Stimulated activated memory B cell treated with anti-CD40 and anti-IgM and Interleukin-4, amounts not matched to agents 10 μg/mL and 1 μg/mL and 100 μg/mL, for 72 hours (primary cell): ENCODE measurements at regions not wholly inside any gene's neighbourhood (a gene's known extent, or its start where the extent isn't known, plus 50 kb on each side); places are given as distances from the start of the nearest gene placed in this dataset.
"Not testable (repeated sequence)": the region's sequence is repeated elsewhere in the genome, so short reads cannot be mapped to it uniquely, and the experiment has no call there.

Experiments used
- ATAC-seq: fragments of 150-1000 bp; cut with Tn5 transposase; 2 replicates; pipeline ENCODE4 v1.10.0; 2021
- H3K27ac Mint-ChIP-seq: one replicate; pipeline ENCODE4 v1.8.0; 2022; ENCODE audit warnings: mild to moderate bottlenecking, mixed read lengths
- H3K27me3 Mint-ChIP-seq: one replicate; pipeline ENCODE4 v1.8.0; 2022; ENCODE audit warnings: mixed read lengths
- H3K36me3 Mint-ChIP-seq: one replicate; pipeline ENCODE4 v1.8.0; 2022; ENCODE audit warnings: mixed read lengths
- H3K4me1 Mint-ChIP-seq: one replicate; pipeline ENCODE4 v1.8.0; 2022; ENCODE audit warnings: mixed read lengths
- H3K4me3 Mint-ChIP-seq: one replicate; pipeline ENCODE4 v1.8.0; 2022; ENCODE audit warnings: mild to moderate bottlenecking, moderate library complexity, mixed read lengths
- H3K9me3 Mint-ChIP-seq: one replicate; pipeline ENCODE4 v1.8.0; 2022; ENCODE audit warnings: mixed read lengths

DNA sequence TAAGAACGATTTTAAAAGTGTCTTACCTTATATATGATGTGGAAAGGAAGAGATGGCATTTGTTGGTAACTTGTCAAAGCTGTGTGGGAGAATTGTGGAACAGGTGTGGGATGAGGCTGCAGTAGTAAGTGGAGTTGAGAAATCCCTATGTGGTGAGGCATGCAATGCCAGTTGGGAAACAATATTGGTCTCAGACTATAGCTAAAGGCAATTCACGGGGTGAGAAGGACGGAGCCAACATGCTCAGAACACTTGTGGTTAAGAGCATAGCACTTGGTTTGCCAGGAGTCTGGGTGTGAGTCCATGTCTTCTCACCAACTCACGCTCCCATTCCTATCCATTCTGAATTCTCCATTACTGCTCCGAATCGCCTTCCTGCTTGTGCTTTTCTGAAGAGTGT lies 615.6 kb upstream of the ADAMTS9 start:
- Mint-ChIP-seq H3K4me1 (no peaks in the 10 kb centered on the region), H3K9me3 (peaks cover 3% of the 10 kb centered on the region), H3K27ac (no peak overlapping the region), H3K36me3 (no peaks in the 10 kb centered on the region), H3K27me3 (no peaks in the 10 kb centered on the region), H3K4me3 (no peak overlapping the region)
- ATAC-seq, result no peak

DNA sequence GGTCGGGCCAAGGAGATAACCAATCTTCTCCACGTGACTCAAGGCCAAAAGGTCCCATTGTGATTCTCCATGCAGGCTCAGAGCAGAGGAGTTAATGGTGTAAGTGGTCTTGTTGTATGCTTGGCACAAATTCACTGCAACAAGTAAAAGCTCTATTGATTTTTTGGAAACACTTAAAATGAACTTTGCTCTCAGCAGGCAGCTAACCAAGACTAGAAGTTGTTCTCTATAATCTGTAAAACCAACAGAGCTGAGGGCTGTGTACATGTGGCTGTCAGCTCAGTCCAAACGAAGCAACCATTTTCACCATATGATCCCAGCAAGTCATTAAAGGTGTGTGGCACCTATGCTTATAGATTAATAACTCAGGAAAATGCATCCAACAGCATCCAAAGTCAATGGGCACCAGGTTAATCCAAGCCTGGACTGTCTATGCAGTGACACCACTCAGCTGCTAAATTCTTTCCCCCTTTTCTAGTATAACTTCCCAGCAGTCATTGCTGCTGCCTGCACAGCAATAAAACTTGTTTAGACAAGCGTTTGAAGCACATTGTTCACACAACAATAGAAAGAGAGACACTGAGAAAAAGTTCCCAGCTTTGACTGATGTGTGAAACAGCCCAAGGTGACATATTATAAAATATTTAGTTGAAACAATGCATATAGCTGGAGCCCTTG lies 603.8 kb upstream of the ADAMTS9 start:
- H3K4me3 Mint-ChIP-seq, result no peak overlapping the region

DNA sequence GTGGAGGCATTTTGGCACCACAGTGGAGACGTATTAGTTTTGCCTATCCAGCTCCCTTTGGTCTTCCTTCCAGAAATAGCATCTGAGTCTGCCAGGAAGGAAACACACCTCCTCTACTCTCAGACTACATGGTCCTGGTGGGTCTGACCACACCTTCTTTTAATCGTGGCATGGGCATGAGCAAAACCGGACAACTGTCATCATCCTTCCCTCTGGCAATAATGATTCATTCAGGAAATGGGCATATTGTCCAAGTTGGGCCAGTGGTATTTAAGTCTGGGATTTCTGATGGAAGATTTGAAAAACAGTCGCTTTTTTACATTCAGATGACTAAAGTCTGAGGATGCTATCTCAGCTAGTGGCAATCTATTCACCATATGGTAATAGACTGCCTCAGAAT lies 601.0 kb upstream of the ADAMTS9 start:
- Mint-ChIP-seq H3K27ac (no peak overlapping the region), H3K27me3 (no peaks in the 10 kb centered on the region), H3K36me3 (no peaks in the 10 kb centered on the region), H3K4me3 (no peak overlapping the region), H3K4me1 (no peaks in the 10 kb centered on the region), H3K9me3 (peaks cover 4% of the 10 kb centered on the region)
- no peak for ATAC-seq

More for the DNA sequence above, 603.8 kb upstream of the ADAMTS9 start:
- Mint-ChIP-seq H3K27me3 (no peaks in the 10 kb centered on the region), H3K27ac (no peak overlapping the region), H3K4me1 (no peaks in the 10 kb centered on the region), H3K9me3 (no peaks in the 10 kb centered on the region), H3K36me3 (no peaks in the 10 kb centered on the region)
- ATAC-seq, result no peak

DNA sequence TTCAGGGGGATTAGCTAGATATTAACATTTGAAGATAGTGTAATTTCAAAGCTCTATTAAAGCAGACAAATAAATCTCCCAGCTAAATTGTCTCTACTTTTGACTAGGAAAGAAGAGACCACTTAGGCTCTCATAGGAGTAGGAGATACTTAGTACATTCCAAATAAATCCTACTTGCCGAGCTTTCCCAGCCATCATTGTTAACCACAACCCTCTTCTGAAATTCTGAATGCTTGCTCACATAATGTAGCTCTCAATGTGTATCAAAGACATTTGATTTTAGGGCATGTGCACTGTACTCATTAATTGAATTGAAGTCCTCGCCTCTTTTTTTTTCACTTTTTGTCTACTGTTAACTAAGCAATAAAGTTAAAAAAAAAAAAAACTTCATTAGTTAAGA lies 598.2 kb upstream of the ADAMTS9 start:
- ATAC-seq, result no peak
- no peak overlapping the region for H3K27ac Mint-ChIP-seq
- peaks cover 11% of the 10 kb centered on the region for H3K9me3 Mint-ChIP-seq
- H3K27me3 Mint-ChIP-seq, result no peaks in the 10 kb centered on the region
- H3K36me3 Mint-ChIP-seq, result no peaks in the 10 kb centered on the region
- H3K4me3 Mint-ChIP-seq, result no peak overlapping the region
- no peaks in the 10 kb centered on the region for H3K4me1 Mint-ChIP-seq

DNA sequence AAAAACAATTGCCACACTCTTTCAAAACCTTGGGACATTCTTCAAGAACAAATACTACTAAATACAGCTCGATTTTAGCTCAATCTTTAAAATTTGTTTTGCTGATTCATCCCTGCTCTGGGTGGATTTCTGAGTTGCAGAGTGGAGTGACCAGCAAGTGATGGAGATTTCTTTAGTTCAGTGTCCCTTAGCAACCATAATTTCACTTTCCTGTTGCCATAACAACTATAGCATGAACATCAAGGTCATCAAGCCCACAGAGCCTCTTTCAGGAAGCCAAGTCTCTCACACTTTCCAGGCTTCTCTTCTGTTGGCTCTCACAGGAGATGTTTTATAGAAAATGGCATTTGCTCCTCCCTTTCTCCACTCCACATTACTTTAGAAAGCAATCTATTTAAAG lies 597.2 kb upstream of the ADAMTS9 start:
- Mint-ChIP-seq H3K9me3 (peaks cover 11% of the 10 kb centered on the region), H3K27me3 (no peaks in the 10 kb centered on the region), H3K4me1 (no peaks in the 10 kb centered on the region), H3K27ac (no peak overlapping the region), H3K36me3 (no peaks in the 10 kb centered on the region), H3K4me3 (no peak overlapping the region)
- ATAC-seq, result no peak

DNA sequence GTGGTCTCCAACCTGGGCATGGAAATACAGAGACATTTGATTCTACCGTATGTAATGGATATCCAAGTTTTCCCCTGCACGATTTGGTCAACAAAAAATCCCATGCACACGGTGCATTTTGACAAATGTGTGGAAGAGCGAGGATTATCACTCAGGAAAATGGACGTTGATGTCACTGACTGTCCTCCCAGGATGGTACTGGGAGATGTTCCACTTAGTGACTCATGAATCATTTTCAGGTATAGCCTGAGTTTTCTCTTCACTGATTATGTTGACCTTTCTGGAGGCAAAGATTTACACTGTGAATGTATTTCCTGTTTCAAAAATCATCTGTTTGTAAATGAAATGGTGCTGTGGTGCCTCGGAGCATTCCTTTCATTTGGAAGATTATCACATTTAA lies 596.7 kb upstream of the ADAMTS9 start:
- ATAC-seq, result no peak

DNA sequence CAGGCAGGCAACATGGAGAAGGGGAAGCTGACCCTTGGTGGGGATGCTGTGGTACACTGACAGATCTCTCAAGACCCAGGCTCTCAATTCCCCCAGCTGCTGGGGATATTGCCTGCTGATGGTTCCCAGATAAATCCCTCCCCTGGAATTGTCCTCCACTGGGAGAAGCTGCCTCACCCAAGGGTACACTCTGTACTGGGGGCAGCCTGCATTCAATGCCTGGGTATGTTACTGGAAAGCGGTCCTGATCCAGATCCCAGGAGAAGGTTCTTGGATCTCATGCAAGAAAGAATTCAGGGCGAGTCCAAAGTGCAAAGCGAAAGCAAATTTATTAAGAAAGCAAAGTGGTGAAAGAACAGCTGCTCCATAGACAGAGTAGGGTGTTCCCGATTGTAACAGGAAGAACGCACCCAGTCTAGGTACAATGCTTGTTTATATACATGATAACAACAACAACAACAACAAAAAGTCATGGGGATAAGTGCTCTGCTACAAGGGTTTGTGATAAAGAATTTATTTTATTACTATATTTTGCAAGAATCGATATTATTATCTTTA lies 591.5 kb upstream of the ADAMTS9 start:
- H3K9me3 Mint-ChIP-seq, result peaks cover 22% of the 10 kb centered on the region
- H3K27ac Mint-ChIP-seq, result no peak overlapping the region
- no peak for ATAC-seq
- no peaks in the 10 kb centered on the region for H3K4me1 Mint-ChIP-seq
- no peaks in the 10 kb centered on the region for H3K36me3 Mint-ChIP-seq
- H3K27me3 Mint-ChIP-seq, result no peaks in the 10 kb centered on the region
- no peak overlapping the region for H3K4me3 Mint-ChIP-seq

More for the DNA sequence above, 596.7 kb upstream of the ADAMTS9 start:
- Mint-ChIP-seq H3K4me3 (no peak overlapping the region), H3K27ac (no peak overlapping the region), H3K27me3 (no peaks in the 10 kb centered on the region), H3K9me3 (peaks cover 11% of the 10 kb centered on the region), H3K36me3 (no peaks in the 10 kb centered on the region), H3K4me1 (no peaks in the 10 kb centered on the region)

DNA sequence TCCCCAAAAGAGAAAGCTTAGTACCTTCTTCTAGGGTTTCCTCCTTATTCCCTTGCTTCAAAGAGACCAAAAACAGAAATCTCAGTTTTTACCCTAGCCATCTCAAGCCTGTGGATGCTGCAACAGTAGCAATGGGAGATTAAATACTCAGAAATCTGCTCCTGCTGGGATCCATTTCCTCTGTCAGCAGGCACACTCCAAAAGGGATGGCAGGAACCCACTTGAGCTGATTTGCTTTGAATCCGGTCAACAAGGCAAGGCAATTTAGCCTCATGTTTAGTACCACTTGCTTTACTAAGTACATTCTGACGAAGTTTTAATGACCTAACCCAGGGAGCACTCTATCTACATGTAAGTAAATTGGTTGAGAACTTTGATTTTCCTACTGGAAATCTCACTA lies 590.0 kb upstream of the ADAMTS9 start:
- Mint-ChIP-seq H3K27ac (no peak overlapping the region), H3K27me3 (no peaks in the 10 kb centered on the region), H3K4me3 (no peak overlapping the region)

DNA sequence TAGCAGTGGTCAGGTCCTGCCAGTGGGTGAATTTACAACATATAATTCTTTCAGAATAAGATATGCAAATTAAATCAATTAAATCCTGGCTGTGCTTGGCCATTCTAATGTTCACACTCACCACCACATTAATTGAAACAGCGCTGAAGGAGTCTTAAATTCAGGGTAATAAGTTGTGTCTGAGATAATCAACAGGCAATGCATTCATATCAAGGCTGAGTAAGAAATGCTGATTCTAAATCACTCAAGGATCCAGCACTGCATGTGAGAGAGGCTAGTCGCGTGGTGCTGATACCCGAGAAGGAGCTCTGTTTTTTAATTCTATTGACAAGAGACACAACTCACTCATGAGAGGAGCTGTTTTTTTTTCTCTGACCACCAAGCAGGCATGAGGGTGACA lies 588.8 kb upstream of the ADAMTS9 start:
- no peaks in the 10 kb centered on the region for H3K27me3 Mint-ChIP-seq
- H3K9me3 Mint-ChIP-seq, result peaks cover 11% of the 10 kb centered on the region
- no peak for ATAC-seq
- H3K36me3 Mint-ChIP-seq, result no peaks in the 10 kb centered on the region
- no peak overlapping the region for H3K27ac Mint-ChIP-seq
- H3K4me1 Mint-ChIP-seq, result no peaks in the 10 kb centered on the region
- no peak overlapping the region for H3K4me3 Mint-ChIP-seq

More for the DNA sequence above, 590.0 kb upstream of the ADAMTS9 start:
- Mint-ChIP-seq H3K36me3 (no peaks in the 10 kb centered on the region), H3K4me1 (no peaks in the 10 kb centered on the region), H3K9me3 (peaks cover 15% of the 10 kb centered on the region)
- no peak for ATAC-seq

DNA sequence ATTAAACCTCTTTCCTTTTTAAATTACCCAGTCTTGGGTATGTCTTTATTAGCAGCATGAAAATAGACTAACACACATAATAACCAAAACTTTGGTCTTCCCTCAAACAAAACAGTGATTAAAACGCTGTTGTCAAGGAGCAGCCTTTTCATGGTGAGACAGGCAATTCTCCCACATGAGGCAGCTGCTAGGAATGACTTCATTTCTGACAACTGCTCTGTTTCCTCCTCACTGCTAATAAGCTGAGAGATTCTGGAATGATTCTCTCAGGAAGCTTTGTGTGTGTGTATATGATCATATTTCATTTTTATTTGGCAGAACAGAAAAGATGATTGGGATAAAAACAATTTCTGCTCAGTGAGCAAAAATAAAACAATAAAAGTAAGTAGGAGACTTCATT lies 580.6 kb upstream of the ADAMTS9 start:
- H3K36me3 Mint-ChIP-seq, result no peaks in the 10 kb centered on the region
- ATAC-seq, result no peak
- H3K4me3 Mint-ChIP-seq, result no peak overlapping the region
- no peaks in the 10 kb centered on the region for H3K27me3 Mint-ChIP-seq
- no peak overlapping the region for H3K27ac Mint-ChIP-seq
- H3K4me1 Mint-ChIP-seq, result no peaks in the 10 kb centered on the region
- H3K9me3 Mint-ChIP-seq, result no peaks in the 10 kb centered on the region

DNA sequence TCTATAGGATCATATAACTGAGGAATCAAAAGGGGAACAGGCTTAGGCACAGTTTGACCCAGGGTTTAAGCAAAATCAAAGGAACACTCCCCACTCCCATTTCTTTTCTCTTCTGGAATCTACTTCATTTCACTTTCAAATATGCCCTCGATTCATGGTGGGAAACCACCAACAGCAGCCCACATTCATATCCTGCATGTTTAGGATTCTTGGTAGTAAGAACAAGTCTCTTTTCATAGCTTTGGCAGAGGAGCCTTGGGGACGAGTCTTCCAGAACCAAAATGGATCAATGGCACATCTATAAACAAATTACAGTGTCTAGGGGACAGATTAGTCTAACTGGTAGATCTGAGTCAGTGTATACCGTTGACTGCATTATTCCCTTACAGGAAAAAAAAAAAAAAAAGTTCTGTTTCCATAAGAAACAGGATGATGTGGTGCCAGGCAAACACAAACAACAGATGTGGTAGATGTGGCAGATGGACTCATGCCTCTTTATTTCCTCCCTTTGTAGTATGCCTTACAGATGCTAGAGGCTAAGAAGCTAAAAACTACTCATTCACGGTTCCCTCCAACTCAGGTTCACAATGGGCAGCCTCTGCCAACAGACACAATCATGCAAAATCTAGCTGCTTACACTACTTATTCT lies 578.3 kb upstream of the ADAMTS9 start:
- Mint-ChIP-seq H3K4me1 (no peaks in the 10 kb centered on the region), H3K27me3 (no peaks in the 10 kb centered on the region), H3K4me3 (no peak overlapping the region), H3K36me3 (no peaks in the 10 kb centered on the region), H3K9me3 (peaks cover 5% of the 10 kb centered on the region), H3K27ac (no peak overlapping the region)
- no peak for ATAC-seq

DNA sequence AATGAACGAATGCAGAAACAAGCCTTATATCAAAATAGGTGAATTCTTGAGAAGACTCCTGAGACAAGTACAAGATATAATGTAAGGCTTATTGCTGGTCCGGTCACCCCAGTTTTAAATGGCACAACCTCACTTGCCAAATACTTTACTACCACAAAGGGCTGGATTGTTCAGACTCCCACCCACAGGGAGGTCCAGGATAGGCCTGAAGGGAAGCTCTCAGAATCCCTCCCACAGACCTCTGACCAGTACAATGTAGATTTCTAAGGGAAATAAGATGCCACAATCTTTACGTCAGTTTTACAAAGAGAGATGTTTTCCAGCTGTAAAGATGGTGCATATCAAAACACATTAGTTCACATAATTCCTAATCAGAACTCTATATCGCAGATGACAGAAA lies 577.7 kb upstream of the ADAMTS9 start:
- Mint-ChIP-seq H3K27me3 (no peaks in the 10 kb centered on the region), H3K9me3 (peaks cover 6% of the 10 kb centered on the region), H3K36me3 (no peaks in the 10 kb centered on the region), H3K4me3 (no peak overlapping the region), H3K4me1 (no peaks in the 10 kb centered on the region), H3K27ac (no peak overlapping the region)
- no peak for ATAC-seq

DNA sequence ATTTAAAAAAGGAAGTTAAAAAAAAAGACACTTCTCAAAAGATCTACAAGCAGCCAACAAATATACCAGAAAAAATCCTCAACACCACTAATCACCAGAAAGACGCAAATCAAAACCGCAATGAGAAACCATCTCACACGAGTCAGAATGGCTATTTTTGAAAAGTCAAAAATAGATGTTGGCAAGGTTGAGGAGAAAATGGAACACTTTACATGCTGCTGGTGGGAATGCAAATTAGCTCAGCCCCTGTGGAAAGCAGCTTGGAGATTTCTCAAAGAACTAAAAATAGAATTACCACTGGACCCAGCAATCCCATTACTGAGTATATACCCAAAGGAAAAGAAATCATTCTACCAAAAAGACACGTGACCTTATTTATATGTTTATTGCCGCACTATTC lies 574.7 kb upstream of the ADAMTS9 start:
- H3K27ac Mint-ChIP-seq, result no peak overlapping the region
- no peaks in the 10 kb centered on the region for H3K36me3 Mint-ChIP-seq
- H3K4me1 Mint-ChIP-seq, result no peaks in the 10 kb centered on the region
- ATAC-seq, result no peak
- no peaks in the 10 kb centered on the region for H3K27me3 Mint-ChIP-seq
- H3K9me3 Mint-ChIP-seq, result peaks cover 10% of the 10 kb centered on the region
- no peak overlapping the region for H3K4me3 Mint-ChIP-seq

DNA sequence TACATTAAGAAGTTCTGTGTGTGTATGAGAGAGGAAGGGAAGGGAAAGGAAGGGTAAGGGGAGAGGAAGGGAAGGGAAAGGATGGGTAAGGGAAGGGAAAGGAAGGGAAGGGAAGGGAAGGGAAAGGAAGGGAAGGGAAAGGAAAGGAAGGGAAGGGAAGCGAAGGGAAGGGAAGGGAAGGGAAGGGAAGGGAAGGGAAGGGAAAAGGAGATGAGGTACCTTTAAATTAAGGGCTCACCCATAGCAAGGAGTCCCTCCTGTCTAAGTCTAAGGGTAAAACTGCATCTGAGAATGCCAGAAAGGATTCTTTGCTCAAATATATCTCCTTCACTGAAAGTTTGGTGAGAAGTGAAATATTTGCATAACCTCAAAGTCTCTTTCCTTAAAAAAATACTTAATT lies 572.1 kb upstream of the ADAMTS9 start:
- H3K4me1 Mint-ChIP-seq, result no peaks in the 10 kb centered on the region
- ATAC-seq, result no peak
- H3K36me3 Mint-ChIP-seq, result no peaks in the 10 kb centered on the region
- no peak overlapping the region for H3K4me3 Mint-ChIP-seq
- no peaks in the 10 kb centered on the region for H3K27me3 Mint-ChIP-seq
- peaks cover 10% of the 10 kb centered on the region for H3K9me3 Mint-ChIP-seq
- no peak overlapping the region for H3K27ac Mint-ChIP-seq

DNA sequence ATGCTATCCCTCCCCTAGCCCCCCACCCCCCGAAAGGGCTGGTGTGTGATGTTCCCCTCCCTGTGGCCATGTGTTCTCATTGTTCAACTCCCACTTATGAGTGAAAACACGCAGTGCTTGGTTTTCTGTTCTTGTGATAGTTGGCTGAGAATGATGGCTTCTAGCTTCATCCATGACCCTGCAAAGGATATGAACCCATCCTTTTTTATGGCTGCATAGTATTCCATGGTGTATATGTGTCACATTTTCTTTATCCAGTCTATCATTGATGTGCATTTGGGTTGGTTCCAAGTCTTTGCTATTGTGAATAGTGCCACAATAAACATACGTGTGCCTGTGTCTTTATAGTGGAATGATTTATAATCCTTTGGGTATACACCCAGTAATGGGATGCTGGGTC lies 565.1 kb upstream of the ADAMTS9 start:
- not testable (repeated sequence) for H3K4me3 Mint-ChIP-seq, H3K27me3 Mint-ChIP-seq, ATAC-seq, H3K9me3 Mint-ChIP-seq, H3K27ac Mint-ChIP-seq, H3K36me3 Mint-ChIP-seq, H3K4me1 Mint-ChIP-seq

DNA sequence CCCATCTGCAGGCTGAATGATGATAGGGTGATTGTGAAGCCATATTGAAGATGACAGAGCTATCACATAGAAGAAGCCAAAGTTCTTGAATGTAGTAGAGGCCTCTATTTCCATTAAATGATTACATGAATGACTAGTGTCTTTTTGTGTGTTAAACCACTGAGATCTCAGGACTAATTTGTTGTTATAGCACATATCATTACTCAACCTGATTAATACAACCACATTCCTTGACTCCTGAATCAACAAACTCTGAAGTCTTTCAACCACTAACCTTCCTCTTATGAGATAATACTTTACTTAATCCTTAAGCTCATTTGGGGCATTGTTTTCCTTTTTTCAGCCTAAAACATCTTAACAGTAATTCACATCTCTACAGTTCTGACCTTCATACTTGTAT lies 564.5 kb upstream of the ADAMTS9 start:
- H3K4me1 Mint-ChIP-seq, result no peaks in the 10 kb centered on the region
- peaks cover 4% of the 10 kb centered on the region for H3K9me3 Mint-ChIP-seq

More for the DNA sequence above, 564.5 kb upstream of the ADAMTS9 start:
- Mint-ChIP-seq H3K27me3 (no peaks in the 10 kb centered on the region), H3K27ac (no peak overlapping the region), H3K4me3 (no peak overlapping the region), H3K36me3 (no peaks in the 10 kb centered on the region)
- ATAC-seq, result no peak
